DND-41 (cell line): ENCODE measurements at regions not wholly inside any gene's neighbourhood (a gene's known extent, or its start where the extent isn't known, plus 50 kb on each side); places are given as distances from the start of the nearest gene placed in this dataset.

Experiments used
- ATAC-seq: fragments of 200-7000 bp; cut with Tn5 transposase; 3 replicates; pipeline ENCODE4 v1.9.1; 2021; ENCODE audit warnings: low read depth; ENCODE audit not compliant: insufficient read depth
- DNase-seq: peaks from one replicate; pipeline ENCODE4 v3.0.0-alpha.2; 2020
- H2AFZ ChIP-seq: 2 replicates; pipeline ENCODE4 v1.6.0; 2012; ENCODE audit warnings: low read depth, low read length
- H3K27ac ChIP-seq: 2 replicates; pipeline ENCODE4 v1.5.1; 2012; ENCODE audit warnings: low read length, inconsistent platforms
- H3K27me3 ChIP-seq: fragments of 200-600 bp; sonication (generic); 2 replicates; pipeline ENCODE4 v1.6.0; 2012; ENCODE audit warnings: low read length, mild to moderate bottlenecking, inconsistent platforms; ENCODE audit not compliant: insufficient read depth, poor library complexity
- H3K36me3 ChIP-seq: 2 replicates; pipeline ENCODE4 v1.5.1; 2012; ENCODE audit warnings: low read length, inconsistent platforms; ENCODE audit not compliant: insufficient read depth
- H3K4me1 ChIP-seq: 2 replicates; pipeline ENCODE4 v1.5.1; 2012; ENCODE audit warnings: mild to moderate bottlenecking, low read length; ENCODE audit not compliant: insufficient read depth
- H3K4me2 ChIP-seq: 2 replicates; pipeline ENCODE4 v1.6.0; 2012; ENCODE audit warnings: mild to moderate bottlenecking, moderate library complexity, low read length, inconsistent platforms; ENCODE audit not compliant: insufficient read depth
- H3K4me3 ChIP-seq, 2 experiments: fragments of 200-600 bp in 1 of 2; shearing (Covaris generic) in 1 of 2; 2 replicates each; pipeline ENCODE4 v1.5.1; 2012 to 2016; ENCODE audit warnings: inconsistent platforms in 2 of 2, low read length in 2 of 2, mild to moderate bottlenecking in 2 of 2, low read depth in 1 of 2, moderate library complexity in 1 of 2
- H3K79me2 ChIP-seq: 2 replicates; pipeline ENCODE4 v1.6.0; 2012; ENCODE audit warnings: low read length, inconsistent platforms; ENCODE audit not compliant: insufficient read depth
- H3K9ac ChIP-seq: 2 replicates; pipeline ENCODE4 v1.6.0; 2012; ENCODE audit warnings: low read depth, mild to moderate bottlenecking, inconsistent platforms, low read length, moderate library complexity
- H3K9me3 ChIP-seq: 2 replicates; pipeline ENCODE4 v1.5.1; 2012; ENCODE audit warnings: low read length, moderate library complexity, mild to moderate bottlenecking, inconsistent platforms; ENCODE audit not compliant: insufficient read depth, severe bottlenecking
- H4K20me1 ChIP-seq: 2 replicates; pipeline ENCODE4 v1.6.0; 2012; ENCODE audit warnings: low read length; ENCODE audit not compliant: insufficient read depth
- EZH2 ChIP-seq: IDR thresholded peaks from 3 replicates; pipeline ENCODE4 v1.6.1; 2012; ENCODE audit warnings: borderline replicate concordance, low read depth, mild to moderate bottlenecking, moderate library complexity, low read length, inconsistent platforms; ENCODE audit not compliant: severe bottlenecking
- TF ChIP-seq, protein P1 (sequence below): IDR thresholded peaks from 2 replicates; pipeline ENCODE4 v1.5.1; 2012; ENCODE audit warnings: borderline replicate concordance, low read length, moderate library complexity, mild to moderate bottlenecking; ENCODE audit not compliant: poor library complexity, severe bottlenecking; ENCODE audit errors: extremely low read depth

DNA sequence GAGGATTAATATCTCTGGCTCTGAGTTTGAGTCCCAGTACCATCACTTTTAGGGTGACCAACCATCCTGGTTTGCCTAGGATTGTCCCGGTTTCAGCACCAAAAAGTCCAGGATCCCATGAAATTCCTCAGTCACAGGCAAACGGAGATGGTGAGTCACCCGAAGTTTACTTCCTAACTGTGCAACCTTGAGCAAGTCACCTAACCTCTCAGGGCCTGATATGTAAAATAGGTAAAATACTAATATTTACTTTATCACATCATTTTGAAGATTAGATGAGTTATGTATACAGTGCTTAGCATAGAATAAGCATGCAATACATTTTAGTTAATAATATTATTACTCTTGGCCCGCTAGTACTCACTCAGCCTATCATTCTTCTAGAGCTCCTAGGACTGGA is 91.1 kb upstream of the KCNMB2 start:
- TF ChIP-seq, protein P1, sequence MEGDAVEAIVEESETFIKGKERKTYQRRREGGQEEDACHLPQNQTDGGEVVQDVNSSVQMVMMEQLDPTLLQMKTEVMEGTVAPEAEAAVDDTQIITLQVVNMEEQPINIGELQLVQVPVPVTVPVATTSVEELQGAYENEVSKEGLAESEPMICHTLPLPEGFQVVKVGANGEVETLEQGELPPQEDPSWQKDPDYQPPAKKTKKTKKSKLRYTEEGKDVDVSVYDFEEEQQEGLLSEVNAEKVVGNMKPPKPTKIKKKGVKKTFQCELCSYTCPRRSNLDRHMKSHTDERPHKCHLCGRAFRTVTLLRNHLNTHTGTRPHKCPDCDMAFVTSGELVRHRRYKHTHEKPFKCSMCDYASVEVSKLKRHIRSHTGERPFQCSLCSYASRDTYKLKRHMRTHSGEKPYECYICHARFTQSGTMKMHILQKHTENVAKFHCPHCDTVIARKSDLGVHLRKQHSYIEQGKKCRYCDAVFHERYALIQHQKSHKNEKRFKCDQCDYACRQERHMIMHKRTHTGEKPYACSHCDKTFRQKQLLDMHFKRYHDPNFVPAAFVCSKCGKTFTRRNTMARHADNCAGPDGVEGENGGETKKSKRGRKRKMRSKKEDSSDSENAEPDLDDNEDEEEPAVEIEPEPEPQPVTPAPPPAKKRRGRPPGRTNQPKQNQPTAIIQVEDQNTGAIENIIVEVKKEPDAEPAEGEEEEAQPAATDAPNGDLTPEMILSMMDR, result no peak
- TF ChIP-seq EZH2, result no peak
- Histone ChIP-seq H3K4me1 (no peaks in the 10 kb centered on the region), H3K27ac (no peak overlapping the region), H3K4me2 (no peak overlapping the region), H3K36me3 (no peaks in the 10 kb centered on the region), H2AFZ (no peak overlapping the region), H3K9me3 (no peaks in the 10 kb centered on the region), H4K20me1 (no peaks in the 10 kb centered on the region), H3K9ac (no peak overlapping the region), H3K79me2 (no peaks in the 10 kb centered on the region), H3K4me3 (no peak overlapping the region), H3K27me3 (no peaks in the 10 kb centered on the region)
- no peak for ATAC-seq
- no peak for DNase-seq

DNA sequence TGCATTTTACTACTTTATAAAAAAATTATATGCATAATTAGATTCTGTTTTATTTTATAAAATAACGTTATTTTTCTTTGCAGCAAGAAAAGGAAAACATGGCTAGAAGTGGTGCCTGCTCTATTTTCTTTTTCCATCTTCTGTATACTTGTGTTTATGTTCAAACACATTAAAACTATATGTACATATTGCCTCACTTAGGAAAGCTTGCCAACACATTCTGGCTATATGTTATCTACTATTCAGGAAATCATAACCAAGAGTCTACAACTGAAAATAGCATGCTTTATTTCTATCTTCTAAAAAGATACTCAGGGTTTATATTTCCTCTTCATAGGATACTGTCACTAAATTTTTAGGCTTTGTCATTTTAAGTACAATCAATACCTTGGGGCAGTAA is 90.2 kb upstream of the KCNMB2 start:
- DNase-seq, result no peak
- TF ChIP-seq, protein P1, result no peak
- TF ChIP-seq EZH2, result no peak

DNA sequence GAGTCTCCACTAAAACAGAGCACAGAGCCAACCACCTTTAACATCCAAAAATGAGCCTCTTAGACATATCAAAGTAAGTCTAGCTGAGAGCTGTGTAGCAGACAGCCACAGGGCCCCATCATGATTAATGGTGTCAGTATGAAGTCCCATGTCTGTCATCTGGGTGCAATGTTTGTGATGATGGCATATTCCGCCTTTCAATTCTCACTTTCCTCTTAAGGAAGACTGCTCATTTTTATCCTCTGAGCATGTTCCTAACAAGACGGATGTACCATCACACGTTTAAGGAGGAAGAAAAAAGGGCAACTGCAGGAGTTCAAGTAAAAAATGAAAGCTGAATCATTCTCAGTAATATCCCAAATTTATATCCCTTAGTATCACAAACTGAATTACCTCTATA is 85.8 kb upstream of the KCNMB2 start:
- no peaks in the 10 kb centered on the region for H3K27me3 ChIP-seq
- no peak overlapping the region for H3K4me3 ChIP-seq
- H4K20me1 ChIP-seq, result no peaks in the 10 kb centered on the region
- DNase-seq, result no peak
- H3K9ac ChIP-seq, result no peak overlapping the region
- H3K27ac ChIP-seq, result no peak overlapping the region
- H3K9me3 ChIP-seq, result no peaks in the 10 kb centered on the region
- H3K36me3 ChIP-seq, result no peaks in the 10 kb centered on the region
- H3K4me1 ChIP-seq, result no peaks in the 10 kb centered on the region
- no peaks in the 10 kb centered on the region for H3K79me2 ChIP-seq
- H3K4me2 ChIP-seq, result no peak overlapping the region
- ATAC-seq, result no peak
- TF ChIP-seq EZH2, result no peak
- TF ChIP-seq, protein P1, result no peak
- H2AFZ ChIP-seq, result no peak overlapping the region

More for the DNA sequence above, 90.2 kb upstream of the KCNMB2 start:
- no peak overlapping the region for H3K4me3 ChIP-seq
- no peaks in the 10 kb centered on the region for H3K4me1 ChIP-seq
- H3K27me3 ChIP-seq, result no peaks in the 10 kb centered on the region
- H3K9me3 ChIP-seq, result no peaks in the 10 kb centered on the region
- H2AFZ ChIP-seq, result no peak overlapping the region
- H3K4me2 ChIP-seq, result no peak overlapping the region
- H3K36me3 ChIP-seq, result no peaks in the 10 kb centered on the region
- H3K79me2 ChIP-seq, result no peaks in the 10 kb centered on the region
- no peaks in the 10 kb centered on the region for H4K20me1 ChIP-seq
- H3K27ac ChIP-seq, result no peak overlapping the region
- H3K9ac ChIP-seq, result no peak overlapping the region
- ATAC-seq, result no peak

DNA sequence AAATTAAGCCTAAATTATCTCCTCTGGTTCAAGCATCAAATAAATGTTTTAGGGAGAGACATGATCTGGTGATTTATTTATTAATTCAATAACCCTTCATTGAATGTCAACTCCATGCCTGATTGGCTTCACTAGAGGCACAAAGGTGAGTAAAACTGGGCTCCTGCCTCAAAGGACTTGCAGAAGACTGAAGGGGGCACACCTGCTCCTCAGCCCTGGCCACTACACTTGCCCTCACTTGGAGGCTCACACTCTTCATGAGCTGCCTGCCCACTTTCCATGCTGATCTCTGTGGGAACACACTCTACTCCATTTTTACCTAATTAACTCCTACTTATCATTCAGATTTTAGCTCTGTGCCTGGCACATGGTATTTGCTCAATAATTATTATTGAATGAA is 84.4 kb upstream of the KCNMB2 start:
- Histone ChIP-seq H3K4me1 (no peaks in the 10 kb centered on the region), H3K36me3 (no peaks in the 10 kb centered on the region), H3K27ac (no peak overlapping the region), H3K9me3 (no peaks in the 10 kb centered on the region), H3K79me2 (no peaks in the 10 kb centered on the region), H2AFZ (no peak overlapping the region), H3K4me3 (no peak overlapping the region), H3K9ac (no peak overlapping the region), H3K27me3 (no peaks in the 10 kb centered on the region), H4K20me1 (no peaks in the 10 kb centered on the region), H3K4me2 (no peak overlapping the region)
- no peak for DNase-seq
- ATAC-seq, result no peak
- TF ChIP-seq, protein P1, result no peak
